ENCODE measurements at regions not wholly inside any gene's neighbourhood (a gene's known extent, or its start where the extent isn't known, plus 50 kb on each side); places are given as distances from the start of the nearest gene placed in this dataset.

DNA sequence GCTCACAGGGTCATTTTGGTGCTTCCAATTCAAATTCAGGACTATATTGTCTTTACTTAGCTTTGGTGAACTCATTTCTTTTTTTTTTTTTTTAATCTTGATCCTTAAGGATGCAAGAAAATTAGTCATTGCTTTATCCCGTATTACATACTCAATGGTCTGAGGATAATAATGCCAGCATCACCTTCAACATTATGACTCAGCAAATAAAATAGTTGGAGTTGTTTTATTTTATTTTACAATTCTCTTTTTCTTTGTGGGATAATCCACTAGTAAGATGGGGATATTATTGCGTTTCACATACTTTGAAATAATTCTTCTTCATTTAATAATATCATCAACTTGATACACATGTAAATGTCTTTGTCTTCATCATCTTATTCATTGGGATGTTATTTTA, 954.9 kb upstream of the GYPC start:
- Histone ChIP-seq H3K4ac (ENCODE audit: low read depth, low read length) (no peak overlapping the region), H2BK120ac (ENCODE audit: low read depth, low read length) (no peak overlapping the region), H3K4me3 (ENCODE audit: insufficient read depth, low read depth, low read length) (no peak overlapping the region), H3K23ac (ENCODE audit: low read depth, low read length) (no peak overlapping the region), H2BK15ac (ENCODE audit: low read depth, low read length) (no peak overlapping the region), H2AK9ac (replicated peaks; ENCODE audit: low read depth, low read length, poor library complexity) (no peak overlapping the region), H3K18ac (ENCODE audit: low read depth, low read length) (no peak overlapping the region), H2BK20ac (ENCODE audit: low read depth, low read length) (no peak overlapping the region), H3K9me3 (ENCODE audit: control insufficient read depth, insufficient read depth, low read length) (peaks cover 3% of the 10 kb centered on the region), H2AFZ (replicated peaks; ENCODE audit: low read length, poor library complexity) (no peak overlapping the region), H3K27ac (ENCODE audit: insufficient read depth, low read length) (no peak overlapping the region), H2BK5ac (ENCODE audit: low read depth, low read length, poor library complexity, severe bottlenecking) (no peak overlapping the region), H3K27me3 (ENCODE audit: control insufficient read depth, insufficient read depth, low read length) (no peaks in the 10 kb centered on the region), H3K36me3 (ENCODE audit: control insufficient read depth, insufficient read depth, low read length) (no peaks in the 10 kb centered on the region), H3K9me1 (ENCODE audit: insufficient read depth, low read length) (no peaks in the 10 kb centered on the region), H3K14ac (replicated peaks; ENCODE audit: low read depth, low read length) (no peak overlapping the region), H3K79me1 (ENCODE audit: low read depth in 1 of 2, low read length in 2 of 2) (no peaks in the 10 kb centered on the region), H3K4me1 (ENCODE audit: control insufficient read depth, insufficient read depth, low read length) (no peaks in the 10 kb centered on the region), H4K8ac (ENCODE audit: low read depth in 2 of 2, low read length in 2 of 2) (no peak overlapping the region), H3K56ac (ENCODE audit: extremely low read depth, insufficient read depth, low read length) (no peak overlapping the region), H4K5ac (ENCODE audit: low read depth, low read length) (no peak overlapping the region), H3K4me2 (ENCODE audit: low read depth, low read length) (no peak overlapping the region), H4K20me1 (ENCODE audit: insufficient read depth, low read length) (no peaks in the 10 kb centered on the region), H3K9ac (ENCODE audit: low read depth, low read length) (no peak overlapping the region), H2AK5ac (ENCODE audit: low read depth, low read length) (no peak overlapping the region), H4K91ac (ENCODE audit: insufficient read depth, low read depth, low read length) (no peak overlapping the region)
- ATAC-seq (ENCODE audit: low read depth), result no peak
- CTCF ChIA-PET, result no interaction called here
- peak; percentile 75 for TF ChIP-seq NFE2L2 (IDR thresholded peaks at IDR 0.05; ENCODE audit: low read depth, low read length)
- TF ChIP-seq RAD21 (IDR thresholded peaks at IDR 0.05; ENCODE audit: low read length), result no peak
- TF ChIP-seq MAFK (IDR thresholded peaks at IDR 0.05; ENCODE audit: low read depth, low read length), result peak; percentile 21; the same call in 1 of the 2 replicates
- POLR2A ChIA-PET (ENCODE audit: unreplicated experiment), result no interaction called here
- WGBS, 2 experiments (ENCODE audit: extremely low coverage in 2 of 2, insufficient read length in 1 of 2), result no CpG with 5 or more reads among the region's 2 CpGs
- in situ Hi-C loops (cut with MboI; ENCODE audit: low sequenced_read_pairs), result no loop called here
- dilution Hi-C loops (cut with HindIII; ENCODE audit: low sequenced_read_pairs, unreplicated experiment), result no loop called here
- no peak for DNase-seq
- intact Hi-C loops (cut with micrococcal nuclease), result no loop called here
- BruUV-seq (replicated peaks), result no TSS peak

All from IMR-90 (cell line).